ENCODE measurements at regions not wholly inside any gene's neighbourhood (a gene's known extent, or its start where the extent isn't known, plus 50 kb on each side); places are given as distances from the start of the nearest gene placed in this dataset. TPM values are rescaled to one million over a fixed set of nuclear protein-coding genes. Genes with fewer than 3 reads are reported as not detected.

Small RNA genes lying in the stretch of these regions (small RNA-seq; reads per million reads assigned to genes)
- gene AC078918.1 (ENCODE audit: low read depth) (not detected), gene MIR4445 (ENCODE audit: low read depth) (not detected), gene RF00019 (ENCODE audit: low read depth) (not detected), gene RNU6ATAC15P (ENCODE audit: low read depth) (not detected)

All from mesenchymal stem cell (in vitro differentiated cells and primary cell).